ENCODE measurements at regions not wholly inside any gene's neighbourhood (a gene's known extent, or its start where the extent isn't known, plus 50 kb on each side); places are given as distances from the start of the nearest gene placed in this dataset.

GRCh38 chr4:144465546-144465945 lies 180.4 kb upstream of the HHIP start:
- no TSS peak for BruUV-seq (replicated peaks)
- DNase-seq (ENCODE audit: unreplicated experiment), result no peak
- H3K27me3 Mint-ChIP-seq (ENCODE audit: insufficient read depth, unreplicated experiment), result no peaks in the 10 kb centered on the region
- H3K9me3 Mint-ChIP-seq (ENCODE audit: unreplicated experiment), result no peaks in the 10 kb centered on the region
- CTCF ChIA-PET, result no interaction called here
- H3K27ac Mint-ChIP-seq (ENCODE audit: low read depth, unreplicated experiment), result no peak overlapping the region
- H3K36me3 Mint-ChIP-seq (ENCODE audit: insufficient read depth, unreplicated experiment), result no peaks in the 10 kb centered on the region
- intact Hi-C loops (cut with micrococcal nuclease), result no loop called here
- H3K4me1 Mint-ChIP-seq (ENCODE audit: insufficient read depth, unreplicated experiment), result no peaks in the 10 kb centered on the region
- POLR2A ChIA-PET, result no interaction called here
- TF ChIP-seq CTCF (IDR thresholded peaks at IDR 0.05; ENCODE audit: unreplicated experiment), result no peak
- no peak overlapping the region for H3K4me3 Mint-ChIP-seq (ENCODE audit: unreplicated experiment)

DNA sequence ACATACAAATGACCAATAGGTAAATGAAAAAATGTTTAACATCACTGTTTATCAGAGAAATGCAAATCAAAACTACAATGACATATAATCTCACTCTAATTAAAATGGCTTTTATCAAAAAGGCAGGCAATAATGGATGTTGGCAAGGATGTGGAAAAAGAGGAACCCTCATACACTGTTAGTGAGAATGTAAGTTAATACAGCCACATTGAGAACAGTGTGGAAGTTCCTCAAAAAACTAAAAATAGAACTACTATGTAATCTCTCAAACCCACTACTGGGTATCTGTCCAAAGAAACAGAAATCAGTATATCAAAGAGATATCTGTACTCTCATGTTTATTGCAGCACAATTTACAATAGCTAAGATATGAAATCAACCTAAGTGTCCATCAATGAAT lies 165.9 kb upstream of the HHIP start:
- Mint-ChIP-seq H3K4me1 (ENCODE audit: insufficient read depth, unreplicated experiment) (no peaks in the 10 kb centered on the region), H3K27me3 (ENCODE audit: insufficient read depth, unreplicated experiment) (no peaks in the 10 kb centered on the region), H3K27ac (ENCODE audit: low read depth, unreplicated experiment) (no peak overlapping the region), H3K9me3 (ENCODE audit: unreplicated experiment) (peaks cover 16% of the 10 kb centered on the region), H3K36me3 (ENCODE audit: insufficient read depth, unreplicated experiment) (no peaks in the 10 kb centered on the region), H3K4me3 (ENCODE audit: unreplicated experiment) (no peak overlapping the region)
- ChIA-PET POLR2A (no interaction called here), CTCF (no interaction called here)
- TF ChIP-seq CTCF (IDR thresholded peaks at IDR 0.05; ENCODE audit: unreplicated experiment), result no peak
- intact Hi-C loops (cut with micrococcal nuclease), result no loop called here
- DNase-seq (ENCODE audit: unreplicated experiment), result no peak
- BruUV-seq (replicated peaks), result no TSS peak

DNA sequence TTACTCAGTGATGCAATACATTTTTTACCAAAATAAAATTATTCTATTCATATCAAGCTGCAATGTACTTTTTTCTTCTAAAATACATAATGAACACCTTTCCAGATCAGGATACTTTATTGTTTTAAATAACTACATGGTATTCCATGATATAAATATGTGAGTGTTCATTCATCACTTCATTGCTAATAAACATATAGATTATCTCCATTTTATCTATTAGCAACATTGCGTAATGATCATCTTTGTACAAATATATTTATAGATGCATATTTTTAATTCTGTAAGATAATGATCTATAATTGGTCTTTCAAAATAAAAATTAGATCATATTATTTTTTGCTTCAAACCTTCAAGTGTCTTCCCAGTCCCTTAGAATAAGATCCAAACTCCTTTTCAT lies 156.1 kb upstream of the HHIP start:
- H3K27ac Mint-ChIP-seq (ENCODE audit: low read depth, unreplicated experiment), result no peak overlapping the region
- no TSS peak for BruUV-seq (replicated peaks)
- no peak overlapping the region for H3K4me3 Mint-ChIP-seq (ENCODE audit: unreplicated experiment)
- ChIA-PET CTCF (no interaction called here), POLR2A (interaction anchor here (0.5 to 0.6 kb wide), 2 partner anchors 11 to 583 kb away, joined by 3 read pairs; no protein-coding TSS in a partner anchor)
- no peak for TF ChIP-seq CTCF (IDR thresholded peaks at IDR 0.05; ENCODE audit: unreplicated experiment)
- no peaks in the 10 kb centered on the region for H3K27me3 Mint-ChIP-seq (ENCODE audit: insufficient read depth, unreplicated experiment)
- peaks cover 5% of the 10 kb centered on the region for H3K4me1 Mint-ChIP-seq (ENCODE audit: insufficient read depth, unreplicated experiment)
- H3K9me3 Mint-ChIP-seq (ENCODE audit: unreplicated experiment), result no peaks in the 10 kb centered on the region
- H3K36me3 Mint-ChIP-seq (ENCODE audit: insufficient read depth, unreplicated experiment), result no peaks in the 10 kb centered on the region
- no peak for DNase-seq (ENCODE audit: unreplicated experiment)
- intact Hi-C loops (cut with micrococcal nuclease), result no loop called here

- Mint-ChIP-seq H3K9me3 (ENCODE audit: unreplicated experiment) (no peaks in the 10 kb centered on the region), H3K36me3 (ENCODE audit: insufficient read depth, unreplicated experiment) (no peaks in the 10 kb centered on the region), H3K4me3 (ENCODE audit: unreplicated experiment) (no peak overlapping the region), H3K27me3 (ENCODE audit: insufficient read depth, unreplicated experiment) (no peaks in the 10 kb centered on the region), H3K27ac (ENCODE audit: low read depth, unreplicated experiment) (no peak overlapping the region), H3K4me1 (ENCODE audit: insufficient read depth, unreplicated experiment) (peaks cover 5% of the 10 kb centered on the region)
- CTCF ChIA-PET, result no interaction called here
- no TSS peak for BruUV-seq (replicated peaks)
- POLR2A ChIA-PET, result interaction anchor here (0.7 to 0.8 kb wide), 2 partner anchors 45 to 466 kb away, joined by 3 to 4 read pairs; no protein-coding TSS in a partner anchor
- intact Hi-C loops (cut with micrococcal nuclease), result no loop called here
- TF ChIP-seq CTCF (IDR thresholded peaks at IDR 0.05; ENCODE audit: unreplicated experiment), result no peak
- no peak for DNase-seq (ENCODE audit: unreplicated experiment)
Measured at GRCh38 chr4:144494280-144494679, 151.7 kb upstream of the HHIP start.
